DMS 273 (cell line): ENCODE measurements at regions not wholly inside any gene's neighbourhood (a gene's known extent, or its start where the extent isn't known, plus 50 kb on each side); places are given as distances from the start of the nearest gene placed in this dataset.
"Not testable (repeated sequence)": the region's sequence is repeated elsewhere in the genome, so short reads cannot be mapped to it uniquely, and the experiment has no call there.

Source experiments
- DNase-seq: peaks from one replicate; lab custom pipeline; 2025; ENCODE audit not compliant: unreplicated experiment; lab: John Stamatoyannopoulos, UW

GRCh38 chr2:191476901-191477300 lies 201.0 kb upstream of the NABP1 start:
- DNase-seq = no peak

GRCh38 chr2:191478799-191479679 lies 198.9 kb upstream of the NABP1 start:
- DNase-seq = peak; percentile 94

- DNase-seq = no peak
These were observed 198.3 kb upstream of the NABP1 start for GRCh38 chr2:191479680-191480023.

- no peak for DNase-seq
These were observed 196.4 kb upstream of the NABP1 start for GRCh38 chr2:191481305-191482070.

GRCh38 chr2:191483117-191483516 lies 194.8 kb upstream of the NABP1 start:
- DNase-seq = no peak

GRCh38 chr2:191486584-191487320 lies 191.2 kb upstream of the NABP1 start:
- no peak for DNase-seq

- no peak for DNase-seq
These were observed 189.8 kb upstream of the NABP1 start for GRCh38 chr2:191488135-191488534.

- no peak for DNase-seq
These were observed 188.8 kb upstream of the NABP1 start for GRCh38 chr2:191489177-191489576.

- no peak for DNase-seq
These were observed 181.1 kb upstream of the NABP1 start for GRCh38 chr2:191496838-191497237.

GRCh38 chr2:191497822-191498221 lies 180.1 kb upstream of the NABP1 start:
- no peak for DNase-seq

- no peak for DNase-seq
These were observed 178.9 kb upstream of the NABP1 start for GRCh38 chr2:191499050-191499449.

GRCh38 chr2:191499874-191500565 lies 177.9 kb upstream of the NABP1 start:
- DNase-seq = peak; percentile 30

- no peak for DNase-seq
These were observed 177.4 kb upstream of the NABP1 start for GRCh38 chr2:191500566-191500883.

- DNase-seq = no peak
These were observed 176.9 kb upstream of the NABP1 start for GRCh38 chr2:191500884-191501560.

- DNase-seq = peak; percentile 47
These were observed 176.3 kb upstream of the NABP1 start for GRCh38 chr2:191501561-191502168.

- no peak for DNase-seq
These were observed 171.4 kb upstream of the NABP1 start for GRCh38 chr2:191506515-191506914.

GRCh38 chr2:191507252-191507853 lies 170.6 kb upstream of the NABP1 start:
- DNase-seq = not testable (repeated sequence)

- no peak for DNase-seq
These were observed 169.2 kb upstream of the NABP1 start for GRCh38 chr2:191508738-191509137.

- peak; percentile 88 for DNase-seq
These were observed 165.6 kb upstream of the NABP1 start for GRCh38 chr2:191512216-191512835.
